Nephron (organoid): ENCODE measurements at regions not wholly inside any gene's neighbourhood (a gene's known extent, or its start where the extent isn't known, plus 50 kb on each side); places are given as distances from the start of the nearest gene placed in this dataset.

ENCODE experiments used
- H3K27ac Mint-ChIP-seq, 3 experiments: 2 replicates each; pipeline ENCODE4 v1.8.0; 2020; ENCODE audit warnings: mixed read lengths in 3 of 3, mild to moderate bottlenecking in 2 of 3, moderate library complexity in 1 of 3
- H3K27me3 Mint-ChIP-seq: 2 replicates; pipeline ENCODE4 v1.8.0; 2021; ENCODE audit warnings: low read depth, mild to moderate bottlenecking, moderate library complexity, mixed read lengths
- H3K36me3 Mint-ChIP-seq: 2 replicates; pipeline ENCODE4 v1.8.0; 2020; ENCODE audit warnings: low read depth, mixed read lengths
- H3K4me1 Mint-ChIP-seq: 2 replicates; pipeline ENCODE4 v1.8.0; 2020; ENCODE audit warnings: mixed read lengths
- H3K4me3 Mint-ChIP-seq, 3 experiments: 2 replicates each; pipeline ENCODE4 v1.8.0; 2020; ENCODE audit warnings: mild to moderate bottlenecking in 3 of 3, mixed read lengths in 3 of 3, moderate library complexity in 2 of 3
- H3K9me3 Mint-ChIP-seq: 2 replicates; pipeline ENCODE4 v1.8.0; 2020; ENCODE audit warnings: mixed read lengths
- CTCF ChIP-seq, 3 experiments: fragments of 200-600 bp; sonication (generic); IDR thresholded peaks; one replicate each; pipeline ENCODE4 v1.5.0; 2021; ENCODE audit warnings: antibody characterized with exemption in 3 of 3; ENCODE audit not compliant: unreplicated experiment in 3 of 3

- no peaks in the 10 kb centered on the region for H3K9me3 Mint-ChIP-seq
- H3K27me3 Mint-ChIP-seq = no peaks in the 10 kb centered on the region
- H3K27ac Mint-ChIP-seq = no peak overlapping the region
- TF ChIP-seq CTCF (IDR thresholded peaks at IDR 0.05; ENCODE audit: unreplicated experiment in 3 of 3) = no peak
- H3K36me3 Mint-ChIP-seq = no peaks in the 10 kb centered on the region
- peaks cover 9% of the 10 kb centered on the region for H3K4me1 Mint-ChIP-seq
- H3K4me3 Mint-ChIP-seq = no peak overlapping the region
Observed at GRCh38 chr12:22956690-22957089, 331.7 kb downstream of the ETNK1 start.

GRCh38 chr12:22967171-22967570 is 342.2 kb downstream of the ETNK1 start:
- no peak for TF ChIP-seq CTCF (IDR thresholded peaks at IDR 0.05; ENCODE audit: unreplicated experiment in 3 of 3)
- Mint-ChIP-seq H3K9me3 (no peaks in the 10 kb centered on the region), H3K27ac (no peak overlapping the region), H3K27me3 (peaks cover 3% of the 10 kb centered on the region), H3K4me3 (no peak overlapping the region), H3K4me1 (peaks cover 5% of the 10 kb centered on the region), H3K36me3 (no peaks in the 10 kb centered on the region)

GRCh38 chr12:22969521-22969920 is 344.6 kb downstream of the ETNK1 start:
- Mint-ChIP-seq H3K27ac (no peak overlapping the region), H3K27me3 (peaks cover 3% of the 10 kb centered on the region), H3K4me3 (no peak overlapping the region), H3K9me3 (no peaks in the 10 kb centered on the region), H3K4me1 (peaks cover 5% of the 10 kb centered on the region), H3K36me3 (no peaks in the 10 kb centered on the region)
- no peak for TF ChIP-seq CTCF (IDR thresholded peaks at IDR 0.05; ENCODE audit: unreplicated experiment in 3 of 3)

GRCh38 chr12:22971247-22971646 is 346.3 kb downstream of the ETNK1 start:
- no peak for TF ChIP-seq CTCF (IDR thresholded peaks at IDR 0.05; ENCODE audit: unreplicated experiment in 3 of 3)
- H3K27ac Mint-ChIP-seq = no peak overlapping the region
- H3K9me3 Mint-ChIP-seq = no peaks in the 10 kb centered on the region
- H3K27me3 Mint-ChIP-seq = peaks cover 3% of the 10 kb centered on the region
- H3K36me3 Mint-ChIP-seq = no peaks in the 10 kb centered on the region
- no peak overlapping the region for H3K4me3 Mint-ChIP-seq
- peaks cover 5% of the 10 kb centered on the region for H3K4me1 Mint-ChIP-seq

- H3K27ac Mint-ChIP-seq = no peak overlapping the region
- no peak overlapping the region for H3K4me3 Mint-ChIP-seq
- H3K36me3 Mint-ChIP-seq = no peaks in the 10 kb centered on the region
- no peak for TF ChIP-seq CTCF (IDR thresholded peaks at IDR 0.05; ENCODE audit: unreplicated experiment in 3 of 3)
- peaks cover 1% of the 10 kb centered on the region for H3K27me3 Mint-ChIP-seq
- H3K9me3 Mint-ChIP-seq = no peaks in the 10 kb centered on the region
- peaks cover 5% of the 10 kb centered on the region for H3K4me1 Mint-ChIP-seq
Observed at GRCh38 chr12:22971701-22972191, 346.8 kb downstream of the ETNK1 start.

- Mint-ChIP-seq H3K27ac (no peak overlapping the region), H3K36me3 (no peaks in the 10 kb centered on the region), H3K4me1 (peaks cover 5% of the 10 kb centered on the region), H3K27me3 (no peaks in the 10 kb centered on the region), H3K9me3 (no peaks in the 10 kb centered on the region), H3K4me3 (no peak overlapping the region)
- no peak for TF ChIP-seq CTCF (IDR thresholded peaks at IDR 0.05; ENCODE audit: unreplicated experiment in 3 of 3)
Observed at GRCh38 chr12:22974865-22975264, 349.9 kb downstream of the ETNK1 start.
